Lower lobe of right lung (tissue), 2 donors: ENCODE measurements at regions not wholly inside any gene's neighbourhood (a gene's known extent, or its start where the extent isn't known, plus 50 kb on each side); places are given as distances from the start of the nearest gene placed in this dataset.

Experiments used
- ATAC-seq, 2 donors: fragments of 200-7000 bp; cut with Tn5 transposase; one replicate each; pipeline ENCODE4 v1.9.1; 2020 to 2022; ENCODE audit warnings: mild to moderate bottlenecking in 2 of 2, moderate library complexity in 2 of 2
- DNase-seq: peaks from one replicate; pipeline ENCODE4 v3.0.0-alpha.2; 2020
- H3K27ac ChIP-seq: fragments of 200-600 bp; one replicate; pipeline ENCODE4 v1.8.0; 2022
- H3K27me3 ChIP-seq: fragments of 200-600 bp; one replicate; pipeline ENCODE4 v1.8.0; 2022; ENCODE audit warnings: low read depth
- H3K36me3 ChIP-seq: fragments of 200-600 bp; one replicate; pipeline ENCODE4 v1.8.0; 2022; ENCODE audit warnings: mild to moderate bottlenecking
- H3K4me1 ChIP-seq: fragments of 200-600 bp; one replicate; pipeline ENCODE4 v1.8.0; 2022
- H3K4me3 ChIP-seq: fragments of 200-600 bp; one replicate; pipeline ENCODE4 v1.8.0; 2022; ENCODE audit warnings: mild to moderate bottlenecking
- H3K9me3 ChIP-seq: fragments of 200-600 bp; one replicate; pipeline ENCODE4 v1.8.0; 2022
- intact Hi-C: fragments of 100-400 bp; cut with DNase I; formaldehyde crosslinking; loops from one replicate; pipeline ENCODE4 v1.11.0; 2022
- TF ChIP-seq, protein P1 (sequence below): fragments of 200-600 bp; IDR thresholded peaks from one replicate; pipeline ENCODE4 v1.8.0; 2022; ENCODE audit warnings: antibody characterized with exemption, mild to moderate bottlenecking
- donor health status: DM: no; HTN: yes; CAD: no; lungs with severe emphysema.

- no peaks in the 10 kb centered on the region for H3K36me3 ChIP-seq
- TF ChIP-seq, protein P1, sequence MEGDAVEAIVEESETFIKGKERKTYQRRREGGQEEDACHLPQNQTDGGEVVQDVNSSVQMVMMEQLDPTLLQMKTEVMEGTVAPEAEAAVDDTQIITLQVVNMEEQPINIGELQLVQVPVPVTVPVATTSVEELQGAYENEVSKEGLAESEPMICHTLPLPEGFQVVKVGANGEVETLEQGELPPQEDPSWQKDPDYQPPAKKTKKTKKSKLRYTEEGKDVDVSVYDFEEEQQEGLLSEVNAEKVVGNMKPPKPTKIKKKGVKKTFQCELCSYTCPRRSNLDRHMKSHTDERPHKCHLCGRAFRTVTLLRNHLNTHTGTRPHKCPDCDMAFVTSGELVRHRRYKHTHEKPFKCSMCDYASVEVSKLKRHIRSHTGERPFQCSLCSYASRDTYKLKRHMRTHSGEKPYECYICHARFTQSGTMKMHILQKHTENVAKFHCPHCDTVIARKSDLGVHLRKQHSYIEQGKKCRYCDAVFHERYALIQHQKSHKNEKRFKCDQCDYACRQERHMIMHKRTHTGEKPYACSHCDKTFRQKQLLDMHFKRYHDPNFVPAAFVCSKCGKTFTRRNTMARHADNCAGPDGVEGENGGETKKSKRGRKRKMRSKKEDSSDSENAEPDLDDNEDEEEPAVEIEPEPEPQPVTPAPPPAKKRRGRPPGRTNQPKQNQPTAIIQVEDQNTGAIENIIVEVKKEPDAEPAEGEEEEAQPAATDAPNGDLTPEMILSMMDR, result no peak
- intact Hi-C loops, result no loop called here
- H3K4me1 ChIP-seq, result no peaks in the 10 kb centered on the region
- no peak overlapping the region for H3K27ac ChIP-seq
- no peaks in the 10 kb centered on the region for H3K9me3 ChIP-seq
- no peaks in the 10 kb centered on the region for H3K27me3 ChIP-seq
- H3K4me3 ChIP-seq, result no peak overlapping the region
- DNase-seq (no peak), ATAC-seq (no peak)
These were observed 2079.8 kb upstream of the WWC1 start for GRCh38 chr5:166211640-166212039.

- TF ChIP-seq, protein P1, result no peak
- no peaks in the 10 kb centered on the region for H3K4me1 ChIP-seq
- no peak for ATAC-seq
- H3K27ac ChIP-seq, result no peak overlapping the region
- H3K36me3 ChIP-seq, result no peaks in the 10 kb centered on the region
- intact Hi-C loops, result no loop called here
- no peak overlapping the region for H3K4me3 ChIP-seq
- H3K9me3 ChIP-seq, result no peaks in the 10 kb centered on the region
- H3K27me3 ChIP-seq, result no peaks in the 10 kb centered on the region
- DNase-seq, result no peak
These were observed 2055.1 kb upstream of the WWC1 start for GRCh38 chr5:166236327-166236726.

- Histone ChIP-seq H3K4me1 (no peaks in the 10 kb centered on the region), H3K9me3 (no peaks in the 10 kb centered on the region), H3K4me3 (no peak overlapping the region), H3K36me3 (no peaks in the 10 kb centered on the region), H3K27ac (no peak overlapping the region), H3K27me3 (no peaks in the 10 kb centered on the region)
- ATAC-seq (no peak), DNase-seq (no peak)
- intact Hi-C loops, result no loop called here
- TF ChIP-seq, protein P1, result no peak
These were observed 2050.7 kb upstream of the WWC1 start for GRCh38 chr5:166240705-166241104.

- no peaks in the 10 kb centered on the region for H3K27me3 ChIP-seq
- no peaks in the 10 kb centered on the region for H3K9me3 ChIP-seq
- intact Hi-C loops, result no loop called here
- H3K4me1 ChIP-seq, result no peaks in the 10 kb centered on the region
- no peak overlapping the region for H3K27ac ChIP-seq
- ATAC-seq (no peak), DNase-seq (no peak)
- H3K4me3 ChIP-seq, result no peak overlapping the region
- H3K36me3 ChIP-seq, result no peaks in the 10 kb centered on the region
- TF ChIP-seq, protein P1, result no peak
These were observed 2045.9 kb upstream of the WWC1 start for GRCh38 chr5:166245556-166245955.

DNA sequence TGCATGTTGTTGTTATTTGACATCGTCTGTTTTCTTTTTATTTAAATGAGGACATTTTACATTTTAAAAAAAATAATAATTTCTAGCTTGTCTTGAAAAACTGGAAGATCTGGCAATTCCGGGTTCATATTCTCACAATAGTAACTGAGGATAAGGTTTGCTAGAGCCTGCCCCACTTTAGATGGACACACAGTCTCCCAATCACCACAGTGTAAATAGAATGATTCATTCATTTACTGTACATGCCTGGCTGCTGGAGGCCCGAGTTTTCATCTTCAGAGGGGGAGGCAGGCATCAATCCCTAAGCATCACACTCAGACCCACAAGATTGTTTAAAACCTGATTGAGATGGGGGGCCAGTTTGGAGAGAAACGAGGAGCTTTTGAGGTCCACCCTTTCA is 2039.7 kb upstream of the WWC1 start:
- ATAC-seq (no peak), DNase-seq (no peak)
- no peaks in the 10 kb centered on the region for H3K9me3 ChIP-seq
- no peaks in the 10 kb centered on the region for H3K36me3 ChIP-seq
- peaks cover 3% of the 10 kb centered on the region for H3K27me3 ChIP-seq
- no peak overlapping the region for H3K27ac ChIP-seq
- TF ChIP-seq, protein P1, result no peak
- intact Hi-C loops, result no loop called here
- H3K4me3 ChIP-seq, result no peak overlapping the region
- H3K4me1 ChIP-seq, result no peaks in the 10 kb centered on the region

DNA sequence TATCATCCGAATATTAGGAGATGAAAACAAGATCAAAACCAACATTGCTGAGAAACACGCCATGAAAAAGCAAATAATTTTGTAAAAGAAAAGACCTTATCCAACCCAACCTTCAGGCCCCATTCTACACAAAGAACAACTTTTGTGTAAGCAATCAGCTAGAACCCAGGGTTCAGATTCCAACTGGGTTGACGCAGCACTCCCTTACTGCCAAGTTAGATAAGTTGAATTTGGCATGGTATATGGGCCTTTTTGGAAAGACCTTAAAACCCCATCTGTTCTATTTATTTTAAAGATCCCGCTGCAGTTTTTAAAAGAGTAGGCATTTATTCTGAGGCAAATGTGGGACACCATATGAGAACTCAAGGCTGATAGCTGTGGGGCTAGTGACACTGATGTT is 2033.8 kb upstream of the WWC1 start:
- ATAC-seq, result no peak
- H3K4me1 ChIP-seq, result no peaks in the 10 kb centered on the region

More for the DNA sequence above, 2033.8 kb upstream of the WWC1 start:
- intact Hi-C loops, result no loop called here
- TF ChIP-seq, protein P1, result no peak
- Histone ChIP-seq H3K36me3 (no peaks in the 10 kb centered on the region), H3K27ac (no peak overlapping the region), H3K4me3 (no peak overlapping the region), H3K9me3 (no peaks in the 10 kb centered on the region), H3K27me3 (peaks cover 3% of the 10 kb centered on the region)
- no peak for DNase-seq
